ENCODE measurements at regions not wholly inside any gene's neighbourhood (a gene's known extent, or its start where the extent isn't known, plus 50 kb on each side); places are given as distances from the start of the nearest gene placed in this dataset.

DNA sequence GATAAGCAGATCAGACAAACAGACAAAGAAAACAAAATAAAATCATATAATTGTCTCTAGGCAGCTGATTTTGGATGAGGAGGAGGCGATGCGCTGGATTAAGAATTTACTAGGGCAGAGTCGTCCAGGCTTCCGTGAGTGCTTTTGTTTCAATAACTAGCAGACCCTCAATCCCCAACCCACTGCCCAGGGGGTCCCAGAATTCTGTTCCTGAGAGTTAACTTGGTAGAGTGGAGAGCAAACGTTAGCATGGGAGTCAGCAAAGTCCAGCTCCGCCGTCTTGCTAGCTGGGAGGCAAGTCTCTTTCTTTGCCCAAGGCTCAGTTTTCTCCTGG lies 95.5 kb upstream of the TBX5 start:
- Histone ChIP-seq H3K27ac (no peak overlapping the region), H3K4me1 (no peaks in the 10 kb centered on the region), H3K27me3 (peaks cover 0 to 10% of the 10 kb centered on the region in 2 donors), H3K36me3 (no peaks in the 10 kb centered on the region), H3K4me3 (no peak overlapping the region), H3K9me3 (no peaks in the 10 kb centered on the region)
- DNase-seq (no peak), ATAC-seq (no peak)
- intact Hi-C loops (cut with DNase I): loop anchor here in 1 of 2 donors (10.0 kb wide), 1 partner anchor 517 kb away; no protein-coding TSS in a partner anchor
- 15% methylated on average over 7 of the region's 7 CpGs for WGBS (ENCODE audit: insufficient coverage, low coverage, low lambda C conversion rate, missing lambda C conversion rate)
- TF ChIP-seq, protein P1, sequence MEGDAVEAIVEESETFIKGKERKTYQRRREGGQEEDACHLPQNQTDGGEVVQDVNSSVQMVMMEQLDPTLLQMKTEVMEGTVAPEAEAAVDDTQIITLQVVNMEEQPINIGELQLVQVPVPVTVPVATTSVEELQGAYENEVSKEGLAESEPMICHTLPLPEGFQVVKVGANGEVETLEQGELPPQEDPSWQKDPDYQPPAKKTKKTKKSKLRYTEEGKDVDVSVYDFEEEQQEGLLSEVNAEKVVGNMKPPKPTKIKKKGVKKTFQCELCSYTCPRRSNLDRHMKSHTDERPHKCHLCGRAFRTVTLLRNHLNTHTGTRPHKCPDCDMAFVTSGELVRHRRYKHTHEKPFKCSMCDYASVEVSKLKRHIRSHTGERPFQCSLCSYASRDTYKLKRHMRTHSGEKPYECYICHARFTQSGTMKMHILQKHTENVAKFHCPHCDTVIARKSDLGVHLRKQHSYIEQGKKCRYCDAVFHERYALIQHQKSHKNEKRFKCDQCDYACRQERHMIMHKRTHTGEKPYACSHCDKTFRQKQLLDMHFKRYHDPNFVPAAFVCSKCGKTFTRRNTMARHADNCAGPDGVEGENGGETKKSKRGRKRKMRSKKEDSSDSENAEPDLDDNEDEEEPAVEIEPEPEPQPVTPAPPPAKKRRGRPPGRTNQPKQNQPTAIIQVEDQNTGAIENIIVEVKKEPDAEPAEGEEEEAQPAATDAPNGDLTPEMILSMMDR (IDR thresholded peaks at IDR 0.05): no peak
- no peak for TF ChIP-seq POLR2A (IDR thresholded peaks at IDR 0.05)

DNA sequence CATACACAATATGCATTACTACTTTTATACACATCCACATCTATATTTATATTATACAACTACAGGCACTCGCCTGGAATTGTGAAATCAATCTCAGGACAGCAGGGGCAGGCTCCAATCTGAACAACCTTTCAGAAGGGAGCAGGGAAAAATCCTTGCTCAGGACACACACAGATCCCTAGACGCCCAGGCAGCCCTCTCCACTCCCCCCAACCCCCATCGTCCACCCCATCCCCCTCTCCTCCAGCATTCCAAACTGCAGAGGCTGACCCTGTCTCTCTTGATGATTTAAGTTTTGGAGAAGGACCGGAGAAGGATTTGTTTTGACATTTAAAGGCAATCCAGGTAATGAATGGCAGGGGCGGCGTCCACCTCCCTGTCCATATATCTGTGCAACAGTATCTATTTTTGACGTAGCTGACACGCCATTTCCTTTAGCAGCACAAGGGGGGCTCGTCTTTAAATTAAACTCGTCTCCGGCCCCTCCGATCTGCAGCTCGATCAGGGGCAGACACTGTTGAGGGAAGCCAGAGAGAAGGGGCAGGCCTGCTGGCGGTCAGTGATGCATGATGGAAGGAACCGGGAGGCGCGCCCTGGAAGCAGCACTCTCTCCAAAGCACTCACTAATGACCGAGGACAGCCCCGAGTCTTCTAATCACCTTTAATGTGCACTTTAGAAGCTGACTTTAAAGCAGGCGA lies 95.0 kb upstream of the TBX5 start:
- Histone ChIP-seq H3K36me3 (no peaks in the 10 kb centered on the region), H3K27ac (no peak overlapping the region), H3K27me3 (peaks cover 0 to 10% of the 10 kb centered on the region in 2 donors), H3K4me3 (no peak overlapping the region), H3K4me1 (no peaks in the 10 kb centered on the region), H3K9me3 (no peaks in the 10 kb centered on the region)
- no peak for DNase-seq
- ATAC-seq: no peak
- WGBS (ENCODE audit: insufficient coverage, low coverage, low lambda C conversion rate, missing lambda C conversion rate): 3% methylated on average over 18 of the region's 20 CpGs
- intact Hi-C loops (cut with DNase I): loop anchor here in 1 of 2 donors (10.0 kb wide), 1 partner anchor 516 kb away; no protein-coding TSS in a partner anchor
- no peak for TF ChIP-seq POLR2A (IDR thresholded peaks at IDR 0.05)
- TF ChIP-seq, protein P1 (IDR thresholded peaks at IDR 0.05): no peak

DNA sequence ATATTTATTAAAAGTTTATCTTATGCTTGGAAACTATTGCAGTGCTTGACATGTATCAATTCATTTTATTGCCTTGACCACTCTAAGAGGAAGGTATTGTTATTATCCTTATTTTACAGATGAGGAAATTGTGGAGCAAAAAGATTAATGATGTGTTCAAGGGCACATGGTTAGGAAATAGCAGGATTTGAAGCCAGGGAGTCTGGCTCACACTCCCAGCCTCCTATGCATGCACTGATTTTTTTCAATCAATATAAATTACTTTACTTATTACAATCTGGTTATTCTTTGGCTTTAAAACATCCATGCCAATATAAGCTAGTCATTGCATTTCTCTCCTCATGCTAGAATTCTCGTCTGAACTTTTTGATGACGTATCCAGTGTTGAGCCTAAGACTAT lies 94.2 kb upstream of the TBX5 start:
- H3K4me1 ChIP-seq: no peaks in the 10 kb centered on the region
- WGBS (ENCODE audit: insufficient coverage, low coverage, low lambda C conversion rate, missing lambda C conversion rate): 17% methylated on average over 2 of the region's 2 CpGs
- no peak overlapping the region for H3K4me3 ChIP-seq
- no peaks in the 10 kb centered on the region for H3K36me3 ChIP-seq
- TF ChIP-seq, protein P1 (IDR thresholded peaks at IDR 0.05): no peak
- no peak for TF ChIP-seq POLR2A (IDR thresholded peaks at IDR 0.05)
- H3K27ac ChIP-seq: no peak overlapping the region
- intact Hi-C loops (cut with DNase I): loop anchor here in 1 of 2 donors (10.0 kb wide), 1 partner anchor 515 kb away; no protein-coding TSS in a partner anchor
- DNase-seq (no peak), ATAC-seq (no peak)
- no peaks in the 10 kb centered on the region for H3K9me3 ChIP-seq
- H3K27me3 ChIP-seq: peaks cover 0 to 10% of the 10 kb centered on the region in 2 donors

DNA sequence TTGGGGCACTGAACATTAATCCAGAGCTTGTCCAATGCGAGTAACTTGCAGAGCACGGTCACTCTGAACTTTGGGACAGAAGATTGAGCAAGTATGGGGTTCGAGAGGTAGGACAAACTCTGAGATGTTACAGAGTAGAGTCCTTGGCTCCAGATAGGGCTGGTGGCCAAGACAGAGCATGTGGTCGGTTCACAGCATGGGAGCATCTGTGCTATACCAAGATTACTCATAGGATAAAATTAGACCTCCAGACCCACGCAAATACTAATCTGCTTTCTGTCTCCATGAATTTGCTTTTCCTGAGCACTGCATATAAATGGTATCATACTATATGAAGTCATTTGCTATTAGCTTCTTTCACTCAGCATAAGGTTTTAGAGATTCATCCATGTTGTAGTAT lies 93.4 kb upstream of the TBX5 start:
- H3K9me3 ChIP-seq: no peaks in the 10 kb centered on the region
- intact Hi-C loops (cut with DNase I): no loop called here
- no peak overlapping the region for H3K4me3 ChIP-seq
- no peak for ATAC-seq
- H3K27ac ChIP-seq: no peak overlapping the region
- whole genome bisulfite sequencing (ENCODE audit: insufficient coverage, low coverage, low lambda C conversion rate, missing lambda C conversion rate): 45% methylated on average over 4 of the region's 5 CpGs
- H3K4me1 ChIP-seq: no peaks in the 10 kb centered on the region
- no peak for DNase-seq
- H3K27me3 ChIP-seq: peaks cover 0 to 10% of the 10 kb centered on the region in 2 donors
- no peaks in the 10 kb centered on the region for H3K36me3 ChIP-seq
- TF ChIP-seq POLR2A (IDR thresholded peaks at IDR 0.05): no peak
- TF ChIP-seq, protein P1 (IDR thresholded peaks at IDR 0.05): no peak

Data from right lobe of liver (tissue), 6 donors.